HG03432 (cell line): ENCODE measurements at regions not wholly inside any gene's neighbourhood (a gene's known extent, or its start where the extent isn't known, plus 50 kb on each side); places are given as distances from the start of the nearest gene placed in this dataset.
"Not testable (repeated sequence)": the region's sequence is repeated elsewhere in the genome, so short reads cannot be mapped to it uniquely, and the experiment has no call there.

ENCODE experiments used
- ATAC-seq: cut with Tn5 transposase; IDR thresholded peaks from one replicate; pipeline ENCODE4 v1.9.1; 2021; ENCODE audit warnings: mild to moderate bottlenecking, moderate library complexity; ENCODE audit not compliant: unreplicated experiment

- no peak for ATAC-seq
Measured at GRCh38 chr12:126963825-126964224, 1303.1 kb upstream of the TMEM132C start.

GRCh38 chr12:126966498-126966897 lies 1300.5 kb upstream of the TMEM132C start:
- ATAC-seq: no peak

DNA sequence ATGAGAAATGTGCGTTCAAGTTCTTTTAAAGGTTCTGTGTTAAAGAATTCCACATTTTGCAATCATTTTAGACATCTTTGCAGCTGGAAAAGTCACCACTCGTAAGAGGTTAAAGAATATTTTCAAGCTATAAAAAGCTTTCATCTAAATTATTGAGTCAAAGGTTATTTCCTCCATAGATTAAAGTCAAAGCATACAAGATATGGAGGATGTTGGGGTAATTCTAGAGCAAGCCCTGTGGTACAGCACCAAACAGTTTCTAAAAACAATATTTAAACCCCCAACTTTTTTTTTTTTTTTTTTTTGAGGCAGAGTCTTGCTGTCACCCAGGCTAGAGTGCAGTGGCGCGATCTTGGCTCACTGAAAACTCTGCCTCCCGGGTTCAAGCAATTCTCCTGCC lies 1299.8 kb upstream of the TMEM132C start:
- ATAC-seq: no peak

DNA sequence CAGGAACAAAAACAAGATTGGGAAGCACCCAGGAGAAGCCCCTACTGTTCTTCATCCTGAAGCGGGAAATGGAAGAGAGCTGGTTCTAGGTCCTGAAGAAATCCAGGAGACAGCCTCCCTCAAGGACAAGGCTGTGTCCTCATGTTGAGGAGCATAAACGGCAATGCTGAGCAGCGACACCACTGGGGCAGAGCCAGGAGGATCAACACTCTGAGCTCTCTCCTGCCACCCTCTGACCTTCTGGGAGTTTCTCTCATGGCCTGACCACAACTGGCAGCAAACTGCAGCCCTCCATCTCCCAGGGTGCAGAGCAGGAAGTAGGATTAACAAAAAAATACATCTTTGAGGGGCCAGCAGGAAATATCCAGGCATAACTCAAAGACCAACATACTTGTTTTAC lies 1292.2 kb upstream of the TMEM132C start:
- no peak for ATAC-seq

DNA sequence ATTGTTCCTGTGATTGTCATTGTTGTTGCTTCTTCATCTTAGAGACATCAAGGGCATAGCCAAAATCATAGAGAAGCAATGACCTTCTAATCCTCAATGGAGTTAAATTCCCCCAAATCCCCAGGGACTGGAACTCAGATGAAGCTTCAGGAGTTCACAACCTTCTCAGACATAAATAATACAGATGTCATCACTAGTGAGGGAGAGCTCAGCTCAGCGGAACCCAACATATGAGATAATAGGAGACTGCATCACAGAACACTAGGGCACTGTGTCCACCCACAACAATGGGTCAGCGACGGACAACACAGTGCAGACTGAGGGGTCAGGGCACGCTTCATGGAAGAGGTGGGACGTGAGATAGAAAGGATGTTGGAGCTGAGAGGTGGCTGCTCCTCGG lies 1290.4 kb upstream of the TMEM132C start:
- no peak for ATAC-seq

- ATAC-seq: not testable (repeated sequence)
Measured at GRCh38 chr12:126979564-126979963, 1287.4 kb upstream of the TMEM132C start.

DNA sequence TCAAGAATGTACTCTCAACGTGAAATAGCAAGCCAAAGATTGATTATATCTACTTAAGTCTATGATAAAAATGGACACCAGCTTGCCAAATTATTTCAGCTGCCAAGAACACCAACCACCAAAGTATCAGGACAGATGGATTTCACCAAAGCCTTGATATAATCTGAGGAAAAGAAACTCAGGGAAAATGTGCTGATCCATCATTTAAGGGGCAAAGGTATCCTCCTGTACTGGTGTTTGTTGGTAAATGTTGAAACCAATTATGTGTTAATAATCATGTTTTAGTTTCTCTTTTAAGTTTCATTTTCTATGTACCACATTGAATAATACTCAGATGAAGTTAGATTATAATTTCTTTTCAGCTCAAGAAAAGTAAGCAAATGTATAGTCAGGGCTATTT lies 1284.3 kb upstream of the TMEM132C start:
- ATAC-seq: no peak

GRCh38 chr12:126983735-126984134 lies 1283.2 kb upstream of the TMEM132C start:
- ATAC-seq: not testable (repeated sequence)

DNA sequence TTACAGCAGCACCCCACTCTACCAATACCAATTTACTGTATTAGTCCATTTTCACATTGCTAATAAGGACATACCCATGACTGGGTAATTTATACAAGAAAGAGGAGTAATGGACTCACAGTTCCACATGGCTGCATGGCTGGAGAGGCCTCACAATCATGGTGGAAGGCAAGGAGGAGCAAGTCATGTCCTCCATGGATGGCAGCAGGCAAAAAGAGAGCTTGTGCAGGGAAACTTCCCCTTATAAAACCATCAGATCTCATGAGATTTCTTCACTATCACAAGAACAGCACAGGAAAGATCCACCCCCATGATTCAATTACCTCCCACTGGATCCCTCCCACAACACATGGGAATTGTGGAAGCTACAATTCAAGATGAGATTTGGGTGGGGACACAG lies 1281.3 kb upstream of the TMEM132C start:
- ATAC-seq: not testable (repeated sequence)

GRCh38 chr12:126989532-126989931 lies 1277.4 kb upstream of the TMEM132C start:
- no peak for ATAC-seq

DNA sequence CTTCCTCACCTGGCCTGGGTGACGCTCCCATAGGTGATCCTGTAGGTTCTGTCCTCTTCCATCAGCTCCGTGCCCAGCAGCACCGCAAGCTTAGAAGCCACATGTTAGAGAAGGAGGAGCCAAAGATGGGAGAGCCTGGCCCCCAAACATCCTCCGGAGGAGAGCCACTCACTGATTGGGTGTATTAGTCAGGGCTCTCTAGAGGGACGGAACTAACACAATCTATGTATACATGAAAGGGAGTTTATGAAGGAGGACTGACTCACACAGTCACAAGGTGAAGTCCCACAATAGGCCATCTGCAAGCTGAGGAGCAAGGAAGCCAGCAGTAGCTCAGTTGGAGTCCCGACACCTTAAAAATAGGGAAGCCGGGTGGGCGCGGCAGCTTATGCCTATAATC lies 1273.1 kb upstream of the TMEM132C start:
- no peak for ATAC-seq

DNA sequence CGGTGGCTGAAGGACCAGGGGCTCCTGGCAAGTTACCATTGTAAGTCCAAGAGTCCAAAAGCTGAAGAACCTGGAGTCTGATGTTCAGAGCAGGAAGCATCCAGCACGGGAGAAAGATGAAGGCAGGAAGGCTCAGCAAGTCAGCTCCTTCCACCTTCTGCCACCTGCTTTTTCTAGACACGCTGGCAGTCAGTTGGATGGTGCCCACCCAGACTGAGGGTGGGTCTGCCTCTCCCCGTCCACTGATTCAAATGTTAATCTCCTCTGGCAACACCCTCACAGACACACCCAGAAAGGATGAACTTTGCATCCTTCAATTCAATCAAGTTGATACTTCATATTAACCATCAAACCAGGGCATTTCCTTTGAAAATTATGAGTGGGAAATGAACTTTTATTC lies 1272.4 kb upstream of the TMEM132C start:
- ATAC-seq: no peak

DNA sequence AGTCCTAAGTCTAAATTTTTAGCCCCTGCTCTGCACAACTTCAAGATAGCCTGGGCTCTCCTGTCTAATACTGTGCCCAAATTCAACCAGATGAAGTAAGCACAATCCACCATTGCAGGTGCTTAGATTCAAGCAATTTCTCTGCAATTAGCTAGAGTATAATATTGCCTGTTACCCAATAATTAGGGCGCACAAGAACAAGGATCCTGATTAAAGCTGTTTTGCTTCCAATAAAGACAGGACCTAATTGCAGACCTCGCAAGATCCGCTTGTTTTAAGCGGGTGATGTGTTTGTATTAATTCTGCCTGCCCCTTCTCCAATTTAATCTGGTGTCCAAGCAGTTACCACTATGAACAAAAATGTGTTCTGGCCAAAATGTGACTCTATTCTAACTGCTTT lies 1268.9 kb upstream of the TMEM132C start:
- no peak for ATAC-seq

GRCh38 chr12:126998747-126999285 lies 1268.2 kb upstream of the TMEM132C start:
- no peak for ATAC-seq

- ATAC-seq: no peak
Measured at GRCh38 chr12:126999352-126999751, 1267.6 kb upstream of the TMEM132C start.

GRCh38 chr12:127005406-127005805 lies 1261.6 kb upstream of the TMEM132C start:
- no peak for ATAC-seq

GRCh38 chr12:127006972-127007371 lies 1260.0 kb upstream of the TMEM132C start:
- ATAC-seq: no peak

GRCh38 chr12:127008755-127009403 lies 1258.1 kb upstream of the TMEM132C start:
- no peak for ATAC-seq

- ATAC-seq: no peak
Measured at GRCh38 chr12:127012109-127012508, 1254.9 kb upstream of the TMEM132C start.

DNA sequence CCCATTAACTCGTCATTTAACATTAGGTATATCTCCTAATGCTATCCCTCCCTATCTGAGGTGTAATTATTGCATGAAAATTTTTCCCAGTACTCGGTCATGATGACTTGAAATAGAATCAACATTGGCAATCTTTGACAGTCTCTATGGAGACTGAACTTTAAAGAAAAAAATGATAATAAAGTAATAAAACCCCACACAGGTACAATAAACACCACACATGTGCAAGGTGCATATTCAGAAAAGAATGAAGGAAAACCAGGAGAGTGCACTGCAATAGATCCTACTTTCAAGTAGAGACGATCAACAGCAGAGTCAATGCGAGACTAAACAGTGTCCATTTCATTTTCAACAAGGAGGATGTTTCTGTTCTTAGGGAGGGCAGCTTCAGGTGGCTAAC lies 1253.8 kb upstream of the TMEM132C start:
- ATAC-seq: no peak

DNA sequence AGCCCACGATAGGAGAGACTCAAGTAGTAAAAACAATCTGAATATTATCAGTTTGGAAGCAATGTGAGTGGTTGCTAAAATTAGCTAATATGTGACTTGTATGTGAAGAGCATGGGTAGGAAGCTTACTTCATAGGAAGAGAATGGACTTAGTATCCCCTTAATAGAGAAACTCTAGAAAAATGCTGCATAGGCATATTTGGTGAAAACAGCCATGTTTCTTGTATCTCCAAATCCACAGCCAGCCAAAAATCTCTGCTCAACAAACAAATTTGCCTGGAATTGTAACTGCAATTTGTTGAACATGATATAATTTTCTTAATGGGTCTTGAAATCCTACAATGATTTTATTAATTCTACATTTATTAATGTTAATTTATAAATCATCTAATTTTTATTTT lies 1252.9 kb upstream of the TMEM132C start:
- ATAC-seq: no peak

GRCh38 chr12:127024791-127025190 lies 1242.2 kb upstream of the TMEM132C start:
- no peak for ATAC-seq

- no peak for ATAC-seq
Measured at GRCh38 chr12:127025545-127025944, 1241.4 kb upstream of the TMEM132C start.
